ENCODE measurements at regions not wholly inside any gene's neighbourhood (a gene's known extent, or its start where the extent isn't known, plus 50 kb on each side); places are given as distances from the start of the nearest gene placed in this dataset.

DNA sequence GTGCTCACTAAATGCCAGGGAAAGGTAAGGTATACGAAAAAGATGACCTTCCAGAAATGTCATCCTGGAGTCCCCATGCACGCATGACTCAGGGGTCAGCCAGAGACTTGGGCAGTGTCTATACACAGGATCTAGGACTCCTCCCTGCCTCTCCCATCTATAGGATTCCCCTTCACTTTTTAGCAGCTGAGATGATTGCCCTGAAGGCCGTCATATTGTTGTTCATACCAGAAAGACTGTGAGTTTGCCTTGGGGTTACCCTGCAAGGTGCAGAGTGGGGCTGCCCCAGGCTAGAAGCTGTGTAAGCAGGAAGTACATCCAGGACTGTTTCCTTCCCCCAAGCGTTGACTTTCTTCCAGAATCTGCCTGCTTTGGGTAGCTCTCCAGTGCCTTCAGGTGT is 55.1 kb upstream of the MAMLD1 start:
- ChIA-PET CTCF (no interaction called here), SMC1A (ENCODE audit: uncharacterized antibody, unreplicated experiment) (no interaction called here), RAD21 (ENCODE audit: unreplicated experiment) (no interaction called here), POLR2A (no interaction called here)
- intact Hi-C loops (cut with micrococcal nuclease; ENCODE audit: unreplicated experiment) (no loop called here), in situ Hi-C loops (cut with MboI) (no loop called here)
- H4K20me1 ChIP-seq (ENCODE audit: control insufficient read depth, insufficient read depth): no peaks in the 10 kb centered on the region
- H3K4me2 ChIP-seq (ENCODE audit: control insufficient read depth, insufficient read depth): no peak overlapping the region
- 27% methylated on average over 4 of the region's 4 CpGs for WGBS (ENCODE audit: insufficient coverage, insufficient replicate concordance, low lambda C conversion rate, missing lambda C conversion rate)
- no peaks in the 10 kb centered on the region; a peak in 2 of 4 replicates for H3K27me3 ChIP-seq (replicated peaks in 1 of 2; ENCODE audit: control insufficient read depth in 2 of 2, insufficient read depth in 2 of 2, low read length in 1 of 2)
- no peak overlapping the region for H3K27ac ChIP-seq (ENCODE audit: control insufficient read depth, insufficient read depth)
- H3K4me3 ChIP-seq: no peak overlapping the region
- H3K79me2 ChIP-seq (ENCODE audit: control insufficient read depth, insufficient read depth, low read length): no peaks in the 10 kb centered on the region
- ATAC-seq (no peak), FAIRE-seq (no peak), DNase-seq (ENCODE audit: low read depth, low spot score) (no peak)
- no TSS peak for BruUV-seq (replicated peaks)
- H3K9me3 ChIP-seq (replicated peaks; ENCODE audit: control insufficient read depth, insufficient read depth, low read length): no peaks in the 10 kb centered on the region
- no peaks in the 10 kb centered on the region for H3K36me3 ChIP-seq (ENCODE audit: control insufficient read depth in 2 of 2, insufficient read depth in 2 of 2, low read length in 1 of 2)
- TF ChIP-seq TBL1XR1 (IDR thresholded peaks at IDR 0.05; ENCODE audit: low read depth, low read length) (no peak), BMI1 (IDR thresholded peaks at IDR 0.05; ENCODE audit: borderline replicate concordance) (no peak), EP300 (IDR thresholded peaks at IDR 0.05; ENCODE audit: borderline replicate concordance in 1 of 2, control insufficient read depth in 1 of 2, low read depth in 2 of 2, low read length in 2 of 2) (no peak)
- H3K9ac ChIP-seq (ENCODE audit: control insufficient read depth, insufficient read depth, low read length): no peak overlapping the region
- H3K4me1 ChIP-seq (ENCODE audit: control insufficient read depth, insufficient read depth, low read length): no peaks in the 10 kb centered on the region
- H2AFZ ChIP-seq (ENCODE audit: control insufficient read depth, low read depth, low read length): no peak overlapping the region

GRCh38 chrX:150308532-150309157 is 54.5 kb upstream of the MAMLD1 start:
- ChIA-PET POLR2A (no interaction called here), SMC1A (ENCODE audit: uncharacterized antibody, unreplicated experiment) (no interaction called here), CTCF (no interaction called here), RAD21 (ENCODE audit: unreplicated experiment) (no interaction called here)
- Histone ChIP-seq H3K9ac (ENCODE audit: control insufficient read depth, insufficient read depth, low read length) (no peak overlapping the region), H3K9me3 (replicated peaks; ENCODE audit: control insufficient read depth, insufficient read depth, low read length) (no peaks in the 10 kb centered on the region), H3K4me2 (ENCODE audit: control insufficient read depth, insufficient read depth) (no peak overlapping the region), H2AFZ (ENCODE audit: control insufficient read depth, low read depth, low read length) (no peak overlapping the region), H3K36me3 (ENCODE audit: control insufficient read depth in 2 of 2, insufficient read depth in 2 of 2, low read length in 1 of 2) (no peaks in the 10 kb centered on the region), H3K27me3 (replicated peaks in 1 of 2; ENCODE audit: control insufficient read depth in 2 of 2, insufficient read depth in 2 of 2, low read length in 1 of 2) (no peaks in the 10 kb centered on the region; a peak in 2 of 4 replicates), H3K4me1 (ENCODE audit: control insufficient read depth, insufficient read depth, low read length) (no peaks in the 10 kb centered on the region), H3K27ac (ENCODE audit: control insufficient read depth, insufficient read depth) (no peak overlapping the region), H3K79me2 (ENCODE audit: control insufficient read depth, insufficient read depth, low read length) (no peaks in the 10 kb centered on the region), H4K20me1 (ENCODE audit: control insufficient read depth, insufficient read depth) (no peaks in the 10 kb centered on the region), H3K4me3 (no peak overlapping the region)
- in situ Hi-C loops (cut with MboI): no loop called here
- TF ChIP-seq POLR2A (IDR thresholded peaks at IDR 0.05; ENCODE audit: low read depth, low read length) (no peak), RB1 (IDR thresholded peaks at IDR 0.05; ENCODE audit: borderline replicate concordance) (no peak)
- TF ChIP-seq, protein P1, sequence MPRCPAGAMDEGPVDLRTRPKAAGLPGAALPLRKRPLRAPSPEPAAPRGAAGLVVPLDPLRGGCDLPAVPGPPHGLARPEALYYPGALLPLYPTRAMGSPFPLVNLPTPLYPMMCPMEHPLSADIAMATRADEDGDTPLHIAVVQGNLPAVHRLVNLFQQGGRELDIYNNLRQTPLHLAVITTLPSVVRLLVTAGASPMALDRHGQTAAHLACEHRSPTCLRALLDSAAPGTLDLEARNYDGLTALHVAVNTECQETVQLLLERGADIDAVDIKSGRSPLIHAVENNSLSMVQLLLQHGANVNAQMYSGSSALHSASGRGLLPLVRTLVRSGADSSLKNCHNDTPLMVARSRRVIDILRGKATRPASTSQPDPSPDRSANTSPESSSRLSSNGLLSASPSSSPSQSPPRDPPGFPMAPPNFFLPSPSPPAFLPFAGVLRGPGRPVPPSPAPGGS (IDR thresholded peaks at IDR 0.05; ENCODE audit: borderline replicate concordance, insufficient read depth, low read depth, low read length, poor library complexity, severe bottlenecking): no peak
- DNase-seq (ENCODE audit: low read depth, low spot score) (no peak), FAIRE-seq (no peak), ATAC-seq (no peak)
- WGBS (ENCODE audit: insufficient coverage, insufficient replicate concordance, low lambda C conversion rate, missing lambda C conversion rate): 0% methylated on average over 8 of the region's 9 CpGs
- no TSS peak for BruUV-seq (replicated peaks)
- intact Hi-C loops (cut with micrococcal nuclease; ENCODE audit: unreplicated experiment): no loop called here
